Endothelial cell of umbilical vein (primary cell): ENCODE measurements at regions not wholly inside any gene's neighbourhood (a gene's known extent, or its start where the extent isn't known, plus 50 kb on each side); places are given as distances from the start of the nearest gene placed in this dataset.

ENCODE experiments used
- EZH2 ChIP-seq: IDR thresholded peaks from 2 replicates; pipeline ENCODE4 v1.6.1; 2012; ENCODE audit warnings: borderline replicate concordance, low read depth, mild to moderate bottlenecking, moderate library complexity, low read length, inconsistent platforms; ENCODE audit not compliant: severe bottlenecking
- FOS ChIP-seq: IDR thresholded peaks from 2 replicates; pipeline ENCODE4 v1.6.1; 2011; ENCODE audit warnings: mild to moderate bottlenecking, low read length, moderate library complexity, borderline replicate concordance; ENCODE audit not compliant: insufficient read depth
- JUN ChIP-seq: IDR thresholded peaks from 2 replicates; pipeline ENCODE4 v1.6.1; 2011; ENCODE audit warnings: borderline replicate concordance, low read depth; ENCODE audit not compliant: insufficient read length, insufficient read depth
- POLR2A ChIP-seq: IDR thresholded peaks from 2 replicates; pipeline ENCODE4 v1.6.1; 2012; ENCODE audit warnings: low read depth, mild to moderate bottlenecking, control low read depth, low read length
- POLR2AphosphoS5 ChIP-seq: IDR thresholded peaks from 2 replicates; pipeline ENCODE4 v1.6.1; 2012; ENCODE audit warnings: low read depth, mild to moderate bottlenecking, control low read depth, low read length, moderate library complexity; ENCODE audit not compliant: insufficient read depth
- TF ChIP-seq, protein P1 (sequence below), 2 donors: IDR thresholded peaks; 1 replicate in 1 of 2; 2 replicates in 1 of 2; pipeline ENCODE4 v1.5.1; 2011; ENCODE audit warnings: low read length in 2 of 2, mild to moderate bottlenecking in 2 of 2, moderate library complexity in 2 of 2, control low read depth in 1 of 2, inconsistent platforms in 1 of 2, low read depth in 1 of 2; ENCODE audit not compliant: insufficient read depth in 1 of 2; ENCODE audit errors: extremely low read depth in 1 of 2
- TF ChIP-seq, protein P2 (sequence below): IDR thresholded peaks from 2 replicates; pipeline ENCODE4 v1.6.1; 2011; ENCODE audit not compliant: insufficient read depth, insufficient read length

DNA sequence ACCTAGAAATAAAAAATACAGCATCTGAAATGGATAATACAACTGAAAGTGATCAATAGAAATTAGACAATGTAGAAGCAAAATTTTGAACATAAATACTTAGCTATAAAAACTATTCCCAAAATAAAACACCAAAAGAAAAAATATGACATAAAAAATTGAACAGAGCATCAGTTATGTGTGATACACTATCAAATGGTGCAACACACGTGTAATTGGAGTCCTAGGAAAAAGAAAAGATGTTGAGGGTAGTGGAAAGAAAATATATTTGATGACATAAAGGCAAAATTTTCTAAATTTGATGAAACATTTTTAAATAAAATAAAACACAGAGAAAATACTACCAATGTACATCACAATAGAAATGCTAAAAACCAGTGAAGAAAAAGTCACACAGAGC is 63.1 kb downstream of the NPY2R start:
- TF ChIP-seq EZH2 = no peak
- TF ChIP-seq, protein P1, sequence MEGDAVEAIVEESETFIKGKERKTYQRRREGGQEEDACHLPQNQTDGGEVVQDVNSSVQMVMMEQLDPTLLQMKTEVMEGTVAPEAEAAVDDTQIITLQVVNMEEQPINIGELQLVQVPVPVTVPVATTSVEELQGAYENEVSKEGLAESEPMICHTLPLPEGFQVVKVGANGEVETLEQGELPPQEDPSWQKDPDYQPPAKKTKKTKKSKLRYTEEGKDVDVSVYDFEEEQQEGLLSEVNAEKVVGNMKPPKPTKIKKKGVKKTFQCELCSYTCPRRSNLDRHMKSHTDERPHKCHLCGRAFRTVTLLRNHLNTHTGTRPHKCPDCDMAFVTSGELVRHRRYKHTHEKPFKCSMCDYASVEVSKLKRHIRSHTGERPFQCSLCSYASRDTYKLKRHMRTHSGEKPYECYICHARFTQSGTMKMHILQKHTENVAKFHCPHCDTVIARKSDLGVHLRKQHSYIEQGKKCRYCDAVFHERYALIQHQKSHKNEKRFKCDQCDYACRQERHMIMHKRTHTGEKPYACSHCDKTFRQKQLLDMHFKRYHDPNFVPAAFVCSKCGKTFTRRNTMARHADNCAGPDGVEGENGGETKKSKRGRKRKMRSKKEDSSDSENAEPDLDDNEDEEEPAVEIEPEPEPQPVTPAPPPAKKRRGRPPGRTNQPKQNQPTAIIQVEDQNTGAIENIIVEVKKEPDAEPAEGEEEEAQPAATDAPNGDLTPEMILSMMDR (IDR thresholded peaks at IDR 0.05; ENCODE audit: extremely low read depth in 1 of 2, insufficient read depth in 1 of 2, low read depth in 1 of 2, low read length in 2 of 2) = no peak
- TF ChIP-seq POLR2A = no peak
- TF ChIP-seq, protein P2, sequence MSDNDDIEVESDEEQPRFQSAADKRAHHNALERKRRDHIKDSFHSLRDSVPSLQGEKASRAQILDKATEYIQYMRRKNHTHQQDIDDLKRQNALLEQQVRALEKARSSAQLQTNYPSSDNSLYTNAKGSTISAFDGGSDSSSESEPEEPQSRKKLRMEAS = no peak
- TF ChIP-seq FOS = no peak
- no peak for TF ChIP-seq JUN
- no peak for TF ChIP-seq POLR2AphosphoS5
